ENCODE measurements at regions not wholly inside any gene's neighbourhood (a gene's known extent, or its start where the extent isn't known, plus 50 kb on each side); places are given as distances from the start of the nearest gene placed in this dataset.

DNA sequence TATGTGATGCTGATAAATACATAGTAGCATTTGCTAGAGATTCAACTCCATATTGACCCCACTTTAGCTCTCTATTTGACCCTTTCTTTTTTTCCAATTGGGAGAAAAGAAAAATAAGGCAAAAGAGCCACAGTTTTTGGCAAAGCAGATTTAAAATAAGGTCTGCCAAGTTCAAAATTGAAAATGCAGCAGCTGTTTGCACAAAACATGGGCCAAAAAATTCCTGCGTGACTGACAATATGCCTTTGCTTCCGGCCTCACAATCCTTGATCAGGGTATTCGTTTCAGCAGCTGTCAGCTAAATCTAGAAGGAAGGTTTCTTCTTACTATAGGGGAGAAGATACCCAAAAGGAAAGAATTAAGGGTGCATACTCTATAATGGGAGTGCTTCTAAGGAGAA, 563.5 kb upstream of the CCDC54 start:
- TF ChIP-seq, protein P1, sequence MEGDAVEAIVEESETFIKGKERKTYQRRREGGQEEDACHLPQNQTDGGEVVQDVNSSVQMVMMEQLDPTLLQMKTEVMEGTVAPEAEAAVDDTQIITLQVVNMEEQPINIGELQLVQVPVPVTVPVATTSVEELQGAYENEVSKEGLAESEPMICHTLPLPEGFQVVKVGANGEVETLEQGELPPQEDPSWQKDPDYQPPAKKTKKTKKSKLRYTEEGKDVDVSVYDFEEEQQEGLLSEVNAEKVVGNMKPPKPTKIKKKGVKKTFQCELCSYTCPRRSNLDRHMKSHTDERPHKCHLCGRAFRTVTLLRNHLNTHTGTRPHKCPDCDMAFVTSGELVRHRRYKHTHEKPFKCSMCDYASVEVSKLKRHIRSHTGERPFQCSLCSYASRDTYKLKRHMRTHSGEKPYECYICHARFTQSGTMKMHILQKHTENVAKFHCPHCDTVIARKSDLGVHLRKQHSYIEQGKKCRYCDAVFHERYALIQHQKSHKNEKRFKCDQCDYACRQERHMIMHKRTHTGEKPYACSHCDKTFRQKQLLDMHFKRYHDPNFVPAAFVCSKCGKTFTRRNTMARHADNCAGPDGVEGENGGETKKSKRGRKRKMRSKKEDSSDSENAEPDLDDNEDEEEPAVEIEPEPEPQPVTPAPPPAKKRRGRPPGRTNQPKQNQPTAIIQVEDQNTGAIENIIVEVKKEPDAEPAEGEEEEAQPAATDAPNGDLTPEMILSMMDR (IDR thresholded peaks at IDR 0.05; ENCODE audit: unreplicated experiment): no peak
- Mint-ChIP-seq H3K36me3 (ENCODE audit: low read depth, unreplicated experiment) (no peaks in the 10 kb centered on the region), H3K4me3 (ENCODE audit: unreplicated experiment) (no peak overlapping the region), H3K9me3 (ENCODE audit: unreplicated experiment) (no peaks in the 10 kb centered on the region), H3K4me1 (ENCODE audit: unreplicated experiment) (peaks cover 26% of the 10 kb centered on the region), H3K27ac (ENCODE audit: unreplicated experiment) (no peak overlapping the region), H3K27me3 (ENCODE audit: unreplicated experiment) (peaks cover 2% of the 10 kb centered on the region)
- no peak for DNase-seq (ENCODE audit: low spot score)

DNA sequence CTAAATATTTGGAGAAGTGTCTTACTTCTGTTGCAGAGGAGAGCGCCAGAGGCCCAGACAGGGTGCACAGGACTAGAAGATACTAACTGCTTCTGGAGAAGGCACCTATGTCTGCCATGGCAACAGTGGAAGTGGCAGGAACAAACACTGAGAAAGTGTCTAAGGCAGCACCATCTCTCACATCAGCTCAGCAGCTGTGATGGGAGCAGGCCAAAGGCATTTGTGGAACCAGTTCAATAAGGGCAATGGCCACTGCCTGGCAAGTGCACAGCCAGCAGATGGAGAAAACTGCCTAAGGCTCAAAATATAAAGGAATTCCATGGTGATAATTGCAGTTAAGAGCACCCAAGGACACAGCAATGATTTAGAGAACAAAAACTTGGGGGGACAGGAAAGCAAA, 563.0 kb upstream of the CCDC54 start:
- DNase-seq (ENCODE audit: low spot score): no peak
- no peak overlapping the region for H3K27ac Mint-ChIP-seq (ENCODE audit: unreplicated experiment)
- no peaks in the 10 kb centered on the region for H3K9me3 Mint-ChIP-seq (ENCODE audit: unreplicated experiment)
- TF ChIP-seq, protein P1 (IDR thresholded peaks at IDR 0.05; ENCODE audit: unreplicated experiment): no peak
- no peaks in the 10 kb centered on the region for H3K36me3 Mint-ChIP-seq (ENCODE audit: low read depth, unreplicated experiment)
- H3K4me3 Mint-ChIP-seq (ENCODE audit: unreplicated experiment): no peak overlapping the region
- peaks cover 2% of the 10 kb centered on the region for H3K27me3 Mint-ChIP-seq (ENCODE audit: unreplicated experiment)
- peaks cover 26% of the 10 kb centered on the region for H3K4me1 Mint-ChIP-seq (ENCODE audit: unreplicated experiment)

DNA sequence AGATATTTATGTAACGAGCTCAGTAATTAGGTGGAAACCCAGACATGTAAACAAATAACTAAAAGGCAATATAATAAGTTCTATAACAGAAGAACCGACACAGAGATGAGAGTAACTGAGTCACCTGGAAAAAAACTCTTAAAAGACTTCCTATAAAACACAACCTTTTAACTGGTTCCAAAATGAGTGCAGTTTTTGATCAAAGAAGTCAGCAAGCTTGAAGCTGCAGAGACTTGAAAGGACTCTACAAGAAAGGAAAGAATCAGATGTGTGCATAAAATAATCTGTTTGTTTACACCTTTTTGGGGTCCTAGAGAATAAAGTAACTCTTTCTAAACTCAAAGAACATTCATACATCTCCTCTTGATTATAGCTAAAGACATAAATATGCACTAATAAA, 560.4 kb upstream of the CCDC54 start:
- no peak for DNase-seq (ENCODE audit: low spot score)
- Mint-ChIP-seq H3K4me1 (ENCODE audit: unreplicated experiment) (peaks cover 26% of the 10 kb centered on the region), H3K27me3 (ENCODE audit: unreplicated experiment) (peaks cover 2% of the 10 kb centered on the region), H3K36me3 (ENCODE audit: low read depth, unreplicated experiment) (no peaks in the 10 kb centered on the region), H3K27ac (ENCODE audit: unreplicated experiment) (no peak overlapping the region), H3K9me3 (ENCODE audit: unreplicated experiment) (no peaks in the 10 kb centered on the region), H3K4me3 (ENCODE audit: unreplicated experiment) (no peak overlapping the region)
- TF ChIP-seq, protein P1 (IDR thresholded peaks at IDR 0.05; ENCODE audit: unreplicated experiment): no peak

DNA sequence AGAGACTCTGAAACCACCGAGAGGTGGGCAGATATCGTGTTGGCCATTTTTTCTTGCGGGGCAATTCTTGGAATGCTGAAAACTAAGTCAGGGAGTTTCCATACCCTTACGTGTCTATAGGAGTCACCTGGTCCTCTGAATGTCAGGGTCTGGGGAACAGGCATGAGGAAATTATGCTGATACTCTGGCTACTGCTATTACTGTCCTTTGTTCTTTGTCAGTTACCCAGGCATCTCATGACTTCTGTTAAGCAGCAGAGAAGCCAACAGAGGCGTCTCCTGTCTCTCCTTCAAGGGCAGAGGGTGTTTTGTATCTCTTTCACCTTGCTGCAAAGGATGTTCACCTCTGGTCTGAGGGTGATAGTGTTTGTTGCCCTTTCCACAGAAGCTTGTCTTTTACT, 559.5 kb upstream of the CCDC54 start:
- H3K27ac Mint-ChIP-seq (ENCODE audit: unreplicated experiment): no peak overlapping the region
- TF ChIP-seq, protein P1 (IDR thresholded peaks at IDR 0.05; ENCODE audit: unreplicated experiment): no peak
- no peaks in the 10 kb centered on the region for H3K9me3 Mint-ChIP-seq (ENCODE audit: unreplicated experiment)
- H3K4me1 Mint-ChIP-seq (ENCODE audit: unreplicated experiment): peaks cover 23% of the 10 kb centered on the region
- no peak overlapping the region for H3K4me3 Mint-ChIP-seq (ENCODE audit: unreplicated experiment)
- DNase-seq (ENCODE audit: low spot score): no peak
- H3K27me3 Mint-ChIP-seq (ENCODE audit: unreplicated experiment): peaks cover 2% of the 10 kb centered on the region
- no peaks in the 10 kb centered on the region for H3K36me3 Mint-ChIP-seq (ENCODE audit: low read depth, unreplicated experiment)

DNA sequence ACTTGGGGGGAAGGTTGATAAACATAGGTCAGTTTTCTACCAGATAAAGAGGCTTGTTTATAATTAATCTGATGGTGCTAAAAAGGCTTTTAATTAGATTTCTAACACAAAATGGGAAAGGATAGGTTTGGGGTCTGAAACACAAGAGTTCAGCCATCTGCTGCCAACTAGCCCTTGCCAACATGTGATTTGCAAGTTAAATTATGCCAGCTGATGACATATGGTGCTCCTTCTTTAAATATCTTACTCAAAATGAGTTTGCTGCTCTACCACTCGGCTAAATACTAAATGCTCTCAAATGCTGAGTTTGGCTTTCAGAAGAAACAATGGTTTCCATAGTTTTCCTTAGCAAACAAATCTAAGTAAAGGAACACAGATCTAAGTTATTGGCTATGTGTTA, 557.8 kb upstream of the CCDC54 start:
- Mint-ChIP-seq H3K4me3 (ENCODE audit: unreplicated experiment) (no peak overlapping the region), H3K4me1 (ENCODE audit: unreplicated experiment) (peaks cover 9% of the 10 kb centered on the region), H3K27me3 (ENCODE audit: unreplicated experiment) (no peaks in the 10 kb centered on the region), H3K36me3 (ENCODE audit: low read depth, unreplicated experiment) (no peaks in the 10 kb centered on the region), H3K9me3 (ENCODE audit: unreplicated experiment) (no peaks in the 10 kb centered on the region), H3K27ac (ENCODE audit: unreplicated experiment) (no peak overlapping the region)
- DNase-seq (ENCODE audit: low spot score): no peak
- TF ChIP-seq, protein P1 (IDR thresholded peaks at IDR 0.05; ENCODE audit: unreplicated experiment): no peak

All from endothelial cell (in vitro differentiated cells).